ENCODE measurements at regions not wholly inside any gene's neighbourhood (a gene's known extent, or its start where the extent isn't known, plus 50 kb on each side); places are given as distances from the start of the nearest gene placed in this dataset.

GRCh38 chr5:91240175-91240574, 142.9 kb downstream of the ARRDC3 start:
- Histone ChIP-seq H3K9me3 (no peaks in the 10 kb centered on the region), H3K4me1 (peaks cover 0 to 11% (median 0%) of the 10 kb centered on the region in 4 donors), H3K27me3 (no peaks in the 10 kb centered on the region), H3K4me3 (no peak overlapping the region), H3K27ac (no peak overlapping the region), H3K36me3 (no peaks in the 10 kb centered on the region)
- ATAC-seq, result no peak
- no peak for TF ChIP-seq POLR2A (IDR thresholded peaks at IDR 0.05)
- TF ChIP-seq, protein P1, sequence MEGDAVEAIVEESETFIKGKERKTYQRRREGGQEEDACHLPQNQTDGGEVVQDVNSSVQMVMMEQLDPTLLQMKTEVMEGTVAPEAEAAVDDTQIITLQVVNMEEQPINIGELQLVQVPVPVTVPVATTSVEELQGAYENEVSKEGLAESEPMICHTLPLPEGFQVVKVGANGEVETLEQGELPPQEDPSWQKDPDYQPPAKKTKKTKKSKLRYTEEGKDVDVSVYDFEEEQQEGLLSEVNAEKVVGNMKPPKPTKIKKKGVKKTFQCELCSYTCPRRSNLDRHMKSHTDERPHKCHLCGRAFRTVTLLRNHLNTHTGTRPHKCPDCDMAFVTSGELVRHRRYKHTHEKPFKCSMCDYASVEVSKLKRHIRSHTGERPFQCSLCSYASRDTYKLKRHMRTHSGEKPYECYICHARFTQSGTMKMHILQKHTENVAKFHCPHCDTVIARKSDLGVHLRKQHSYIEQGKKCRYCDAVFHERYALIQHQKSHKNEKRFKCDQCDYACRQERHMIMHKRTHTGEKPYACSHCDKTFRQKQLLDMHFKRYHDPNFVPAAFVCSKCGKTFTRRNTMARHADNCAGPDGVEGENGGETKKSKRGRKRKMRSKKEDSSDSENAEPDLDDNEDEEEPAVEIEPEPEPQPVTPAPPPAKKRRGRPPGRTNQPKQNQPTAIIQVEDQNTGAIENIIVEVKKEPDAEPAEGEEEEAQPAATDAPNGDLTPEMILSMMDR (IDR thresholded peaks at IDR 0.05), result no peak
- WGBS (ENCODE audit: insufficient coverage, low coverage, low lambda C conversion rate, missing lambda C conversion rate), result 93% methylated on average over 4 of the region's 4 CpGs
- intact Hi-C loops (cut with DNase I), result no loop called here
- no peak for DNase-seq

DNA sequence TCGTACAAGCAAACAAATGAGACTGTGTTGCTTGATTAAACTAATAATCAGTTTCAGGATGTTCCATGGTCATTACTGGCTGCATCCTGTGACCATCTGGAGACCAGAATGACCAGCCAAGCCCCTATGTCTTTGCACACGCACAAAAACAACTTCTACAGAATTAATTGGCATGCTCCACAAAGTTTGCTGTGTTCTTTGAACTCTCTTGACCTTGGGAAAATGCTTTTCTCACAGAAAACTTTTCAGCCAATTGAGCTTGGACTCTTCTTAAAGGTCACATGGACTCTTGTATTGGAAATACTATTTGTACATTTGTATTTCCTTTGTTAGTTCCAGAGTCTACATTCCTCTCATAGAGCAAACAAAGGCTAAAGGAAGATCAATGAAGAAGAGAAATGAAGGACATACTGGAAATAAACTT, 147.8 kb downstream of the ARRDC3 start:
- peak overlapping the region in 1 of 3 donors; percentile 18 for H3K27ac ChIP-seq
- H3K9me3 ChIP-seq, result no peaks in the 10 kb centered on the region
- DNase-seq (no peak), ATAC-seq (peak; percentile 68 to 87 (median 72))
- H3K36me3 ChIP-seq, result no peaks in the 10 kb centered on the region
- WGBS (ENCODE audit: insufficient coverage, low coverage, low lambda C conversion rate, missing lambda C conversion rate), result 13% methylated on average over 2 of the region's 2 CpGs
- intact Hi-C loops (cut with DNase I), result no loop called here
- H3K4me1 ChIP-seq, result peaks cover 0 to 23% (median 2%) of the 10 kb centered on the region in 4 donors
- no peaks in the 10 kb centered on the region for H3K27me3 ChIP-seq
- no peak overlapping the region for H3K4me3 ChIP-seq
- TF ChIP-seq, protein P1 (IDR thresholded peaks at IDR 0.05), result no peak
- TF ChIP-seq POLR2A (IDR thresholded peaks at IDR 0.05), result no peak

DNA sequence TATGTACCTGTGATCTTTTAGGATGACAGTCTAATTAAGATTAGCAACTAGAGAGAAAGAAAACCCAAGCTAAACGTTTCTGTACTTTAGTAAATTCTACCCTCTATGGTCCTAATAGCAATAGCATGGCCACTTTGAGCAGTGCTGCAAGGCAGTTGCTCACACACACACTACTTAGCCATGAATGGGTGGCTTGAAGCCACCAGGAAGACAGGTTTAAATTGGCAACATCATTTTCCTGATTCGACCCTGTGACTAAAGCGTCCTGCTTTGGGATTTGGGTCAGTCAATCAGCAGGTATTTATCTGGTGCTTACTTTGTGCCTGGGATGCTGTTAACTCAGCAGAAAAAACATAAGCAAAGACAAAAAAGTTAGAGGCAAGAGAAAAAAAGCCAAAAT, 150.6 kb downstream of the ARRDC3 start:
- ATAC-seq, result peak in 1 of 4 donors; percentile 64
- WGBS (ENCODE audit: insufficient coverage, low coverage, low lambda C conversion rate, missing lambda C conversion rate), result 68% methylated on average over 3 of the region's 3 CpGs

DNA sequence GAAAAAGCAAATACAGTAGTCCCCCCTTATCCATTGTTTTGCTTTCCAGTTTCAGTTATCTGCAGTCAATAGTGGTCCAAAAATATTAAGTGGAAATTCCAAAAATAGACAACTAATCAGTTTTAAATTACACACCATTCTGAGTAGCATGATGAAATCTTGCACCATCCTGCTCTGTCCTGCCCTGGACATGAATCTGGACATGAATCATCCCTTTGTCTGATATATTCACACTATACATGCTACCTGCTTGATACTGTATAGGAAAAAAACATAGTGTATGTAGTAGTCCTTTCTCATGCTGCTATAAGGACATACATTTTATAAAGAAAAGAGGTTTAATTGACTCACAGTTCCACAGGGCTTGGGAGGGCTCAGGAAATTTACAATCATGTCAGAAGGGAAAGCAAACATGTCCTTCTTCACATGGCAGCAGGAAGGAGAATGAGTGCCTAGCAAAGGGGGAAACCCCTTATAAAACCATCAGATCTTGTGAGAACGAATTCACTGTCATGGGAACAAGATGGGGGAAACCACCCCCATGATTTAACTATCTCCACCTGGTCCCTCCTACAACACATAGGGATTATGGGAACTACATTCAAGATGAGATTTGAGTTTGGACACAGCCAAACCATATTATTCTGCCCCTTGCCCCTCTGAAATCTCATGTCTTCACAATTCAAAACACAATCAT, 153.9 kb downstream of the ARRDC3 start:
- intact Hi-C loops (cut with DNase I), result loop anchor here in 1 of 2 donors (10.0 kb wide), 1 partner anchor 374 kb away; no protein-coding TSS in a partner anchor
- no peak for TF ChIP-seq POLR2A (IDR thresholded peaks at IDR 0.05)
- TF ChIP-seq, protein P1 (IDR thresholded peaks at IDR 0.05), result no peak
- peaks cover 0 to 3% (median 0%) of the 10 kb centered on the region in 4 donors for H3K4me1 ChIP-seq
- H3K4me3 ChIP-seq, result no peak overlapping the region
- no peak overlapping the region for H3K27ac ChIP-seq
- H3K9me3 ChIP-seq, result no peaks in the 10 kb centered on the region
- 43% methylated on average over 1 of the region's 1 CpG for WGBS (ENCODE audit: insufficient coverage, low coverage, low lambda C conversion rate, missing lambda C conversion rate)
- DNase-seq (no peak), ATAC-seq (no peak)
- no peaks in the 10 kb centered on the region for H3K36me3 ChIP-seq
- no peaks in the 10 kb centered on the region for H3K27me3 ChIP-seq

More for the DNA sequence above, 150.6 kb downstream of the ARRDC3 start:
- Histone ChIP-seq H3K9me3 (no peaks in the 10 kb centered on the region), H3K36me3 (no peaks in the 10 kb centered on the region), H3K27ac (no peak overlapping the region), H3K4me3 (no peak overlapping the region), H3K27me3 (no peaks in the 10 kb centered on the region), H3K4me1 (peaks cover 0 to 23% (median 2%) of the 10 kb centered on the region in 4 donors)
- intact Hi-C loops (cut with DNase I), result no loop called here
- no peak for TF ChIP-seq POLR2A (IDR thresholded peaks at IDR 0.05)
- TF ChIP-seq, protein P1 (IDR thresholded peaks at IDR 0.05), result no peak
- no peak for DNase-seq
